OCI-LY7 (cell line): ENCODE measurements at regions not wholly inside any gene's neighbourhood (a gene's known extent, or its start where the extent isn't known, plus 50 kb on each side); places are given as distances from the start of the nearest gene placed in this dataset.

Experiments used
- CTCF ChIP-seq: fragments of 200-600 bp; sonication (generic); conservative IDR thresholded peaks from 2 replicates; pipeline ENCODE4 v1.5.1; 2014; ENCODE audit warnings: mild to moderate bottlenecking, antibody characterized with exemption, low read length, moderate library complexity, mixed read lengths
- EZH2phosphoT487 ChIP-seq: fragments of 200-600 bp; sonication (generic); IDR thresholded peaks from 2 replicates; pipeline ENCODE4 v1.6.1; 2018; ENCODE audit warnings: low read depth, borderline replicate concordance, mild to moderate bottlenecking, mixed run types, antibody characterized with exemption, low read length, moderate library complexity, mixed read lengths

- TF ChIP-seq CTCF (no peak), EZH2phosphoT487 (no peak)
Measured at GRCh38 chr16:62177351-62178203, 141.3 kb upstream of the CDH8 start.
